ENCODE measurements at regions not wholly inside any gene's neighbourhood (a gene's known extent, or its start where the extent isn't known, plus 50 kb on each side); places are given as distances from the start of the nearest gene placed in this dataset.

DNA sequence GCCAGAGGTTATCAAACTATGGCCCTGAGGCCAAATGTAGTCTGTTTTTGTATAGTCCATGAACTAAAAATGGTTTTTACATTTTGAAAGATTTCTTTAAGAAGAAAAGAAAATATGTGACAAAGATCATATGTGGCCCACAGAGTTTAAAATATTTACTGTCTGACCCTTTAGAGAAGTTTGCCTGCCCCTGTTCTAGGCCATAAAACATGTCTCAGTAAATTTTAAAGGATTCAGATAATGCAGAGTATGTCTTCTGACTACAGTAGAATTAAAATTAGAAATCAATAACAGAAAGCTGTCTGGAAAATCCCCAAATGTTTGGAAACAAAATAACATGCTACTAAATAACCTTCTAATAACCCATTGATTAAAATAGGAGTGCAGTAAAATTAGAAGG lies 86.3 kb downstream of the KCNRG start:
- TF ChIP-seq, protein P1, sequence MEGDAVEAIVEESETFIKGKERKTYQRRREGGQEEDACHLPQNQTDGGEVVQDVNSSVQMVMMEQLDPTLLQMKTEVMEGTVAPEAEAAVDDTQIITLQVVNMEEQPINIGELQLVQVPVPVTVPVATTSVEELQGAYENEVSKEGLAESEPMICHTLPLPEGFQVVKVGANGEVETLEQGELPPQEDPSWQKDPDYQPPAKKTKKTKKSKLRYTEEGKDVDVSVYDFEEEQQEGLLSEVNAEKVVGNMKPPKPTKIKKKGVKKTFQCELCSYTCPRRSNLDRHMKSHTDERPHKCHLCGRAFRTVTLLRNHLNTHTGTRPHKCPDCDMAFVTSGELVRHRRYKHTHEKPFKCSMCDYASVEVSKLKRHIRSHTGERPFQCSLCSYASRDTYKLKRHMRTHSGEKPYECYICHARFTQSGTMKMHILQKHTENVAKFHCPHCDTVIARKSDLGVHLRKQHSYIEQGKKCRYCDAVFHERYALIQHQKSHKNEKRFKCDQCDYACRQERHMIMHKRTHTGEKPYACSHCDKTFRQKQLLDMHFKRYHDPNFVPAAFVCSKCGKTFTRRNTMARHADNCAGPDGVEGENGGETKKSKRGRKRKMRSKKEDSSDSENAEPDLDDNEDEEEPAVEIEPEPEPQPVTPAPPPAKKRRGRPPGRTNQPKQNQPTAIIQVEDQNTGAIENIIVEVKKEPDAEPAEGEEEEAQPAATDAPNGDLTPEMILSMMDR (IDR thresholded peaks at IDR 0.05; ENCODE audit: low read depth, low read length): no peak
- TF ChIP-seq POLR2A (IDR thresholded peaks at IDR 0.05; ENCODE audit: extremely low read depth, insufficient read length): no peak
- TF ChIP-seq, protein P2, sequence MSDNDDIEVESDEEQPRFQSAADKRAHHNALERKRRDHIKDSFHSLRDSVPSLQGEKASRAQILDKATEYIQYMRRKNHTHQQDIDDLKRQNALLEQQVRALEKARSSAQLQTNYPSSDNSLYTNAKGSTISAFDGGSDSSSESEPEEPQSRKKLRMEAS (IDR thresholded peaks at IDR 0.05; ENCODE audit: low read depth, low read length): no peak
